Gastroesophageal sphincter (tissue), 3 donors: ENCODE measurements at regions not wholly inside any gene's neighbourhood (a gene's known extent, or its start where the extent isn't known, plus 50 kb on each side); places are given as distances from the start of the nearest gene placed in this dataset.

Experiments used
- POLR2A ChIP-seq, 2 donors: fragments of 450-650 bp; IDR thresholded peaks; one replicate each; pipeline ENCODE4 v1.6.1; 2017; ENCODE audit warnings: antibody characterized with exemption in 2 of 2, mild to moderate bottlenecking in 2 of 2, moderate library complexity in 1 of 2
- TF ChIP-seq, protein P1 (sequence below), 4 experiments: fragments of 200-600 bp in 2 of 4; fragments of 450-650 bp in 2 of 4; sonication (generic) in 1 of 4; IDR thresholded peaks; one replicate each; pipeline ENCODE4 v1.5.1; 2017 to 2019; ENCODE audit warnings: antibody characterized with exemption in 4 of 4, mild to moderate bottlenecking in 2 of 4, moderate library complexity in 2 of 4

DNA sequence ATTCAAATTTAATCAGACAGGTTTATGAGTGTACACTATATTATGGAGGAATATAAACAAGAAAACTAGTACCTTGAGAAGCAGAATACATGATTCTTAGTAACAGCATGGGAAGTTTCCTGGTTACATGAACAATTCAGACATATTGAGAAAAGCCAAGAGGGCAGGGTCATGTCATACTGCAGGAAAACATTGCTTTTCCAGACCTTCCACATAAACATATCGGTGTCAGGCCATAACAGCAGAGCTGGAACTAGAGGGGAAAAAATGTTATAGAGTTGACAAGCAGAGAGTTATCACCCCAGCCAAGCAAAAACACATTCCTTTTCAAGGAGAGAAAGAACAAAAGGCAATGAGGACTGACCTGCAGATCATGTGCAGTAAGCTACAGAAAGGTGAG, 74.7 kb upstream of the ZNF236 start:
- TF ChIP-seq, protein P1, sequence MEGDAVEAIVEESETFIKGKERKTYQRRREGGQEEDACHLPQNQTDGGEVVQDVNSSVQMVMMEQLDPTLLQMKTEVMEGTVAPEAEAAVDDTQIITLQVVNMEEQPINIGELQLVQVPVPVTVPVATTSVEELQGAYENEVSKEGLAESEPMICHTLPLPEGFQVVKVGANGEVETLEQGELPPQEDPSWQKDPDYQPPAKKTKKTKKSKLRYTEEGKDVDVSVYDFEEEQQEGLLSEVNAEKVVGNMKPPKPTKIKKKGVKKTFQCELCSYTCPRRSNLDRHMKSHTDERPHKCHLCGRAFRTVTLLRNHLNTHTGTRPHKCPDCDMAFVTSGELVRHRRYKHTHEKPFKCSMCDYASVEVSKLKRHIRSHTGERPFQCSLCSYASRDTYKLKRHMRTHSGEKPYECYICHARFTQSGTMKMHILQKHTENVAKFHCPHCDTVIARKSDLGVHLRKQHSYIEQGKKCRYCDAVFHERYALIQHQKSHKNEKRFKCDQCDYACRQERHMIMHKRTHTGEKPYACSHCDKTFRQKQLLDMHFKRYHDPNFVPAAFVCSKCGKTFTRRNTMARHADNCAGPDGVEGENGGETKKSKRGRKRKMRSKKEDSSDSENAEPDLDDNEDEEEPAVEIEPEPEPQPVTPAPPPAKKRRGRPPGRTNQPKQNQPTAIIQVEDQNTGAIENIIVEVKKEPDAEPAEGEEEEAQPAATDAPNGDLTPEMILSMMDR (IDR thresholded peaks at IDR 0.05) = no peak
- no peak for TF ChIP-seq POLR2A (IDR thresholded peaks at IDR 0.05)
